Posterior vena cava (tissue), 2 donors: ENCODE measurements at regions not wholly inside any gene's neighbourhood (a gene's known extent, or its start where the extent isn't known, plus 50 kb on each side); places are given as distances from the start of the nearest gene placed in this dataset.
"Not testable (repeated sequence)": the region's sequence is repeated elsewhere in the genome, so short reads cannot be mapped to it uniquely, and the experiment has no call there.

Source experiments
- DNase-seq: peaks from one replicate; pipeline ENCODE4 v3.0.0-alpha.2; 2020; ENCODE audit warnings: low spot score
- intact Hi-C, 2 donors: fragments of 100-400 bp; cut with DNase I; formaldehyde crosslinking; loops; one replicate each; pipeline versions ENCODE4 v1.14.1 to v1.14.2; 2022 to 2023
- donor health status: DM: yes; HTN: yes; CAD: no.
- donor health status: DM: yes; HTN: yes; CAD: no.

GRCh38 chr16:88159897-88160335 is 208.7 kb downstream of the BANP start:
- intact Hi-C loops, result not testable (repeated sequence)
- DNase-seq, result peak; percentile 11

- peak; percentile 12 for DNase-seq
- intact Hi-C loops, result not testable (repeated sequence)
Measured at GRCh38 chr16:88161191-88161590, 210.0 kb downstream of the BANP start.

DNA sequence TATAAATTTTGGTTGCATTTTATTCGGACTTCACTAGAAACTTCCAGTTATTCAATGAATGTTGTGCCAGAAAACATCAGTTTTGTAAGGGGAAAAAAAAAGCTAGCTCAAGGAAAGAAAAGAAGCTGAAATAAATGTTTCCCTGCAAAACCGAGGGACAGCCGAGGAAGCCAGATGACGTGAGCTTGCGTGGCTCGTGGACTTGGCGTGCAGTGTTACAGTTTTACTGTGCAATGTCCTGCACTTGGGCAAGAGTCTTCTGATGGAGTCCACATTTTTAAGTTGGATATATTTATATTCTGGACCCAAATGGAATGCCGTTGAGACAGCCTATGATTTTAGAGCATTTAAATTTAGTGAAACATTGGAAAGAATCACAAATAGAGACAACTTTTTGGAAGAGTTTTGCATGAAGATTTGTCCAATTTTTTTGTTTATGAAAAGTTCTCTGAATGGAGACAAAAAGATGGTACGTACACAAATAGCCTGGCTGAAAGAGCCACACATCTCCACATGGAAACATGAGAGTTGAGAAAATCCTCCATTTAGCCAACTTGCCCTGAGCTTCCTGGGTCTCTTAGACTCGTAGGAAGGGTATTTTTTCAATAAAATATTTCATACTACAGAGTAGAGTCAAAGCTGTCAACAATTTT is 210.5 kb downstream of the BANP start:
- peak; percentile 83 for DNase-seq
- intact Hi-C loops, result not testable (repeated sequence)

GRCh38 chr16:88162778-88163177 is 211.5 kb downstream of the BANP start:
- intact Hi-C loops, result not testable (repeated sequence)
- peak; percentile 15 for DNase-seq

GRCh38 chr16:88164196-88165039 is 213.2 kb downstream of the BANP start:
- intact Hi-C loops, result not testable (repeated sequence)
- peak; percentile 23 for DNase-seq

DNA sequence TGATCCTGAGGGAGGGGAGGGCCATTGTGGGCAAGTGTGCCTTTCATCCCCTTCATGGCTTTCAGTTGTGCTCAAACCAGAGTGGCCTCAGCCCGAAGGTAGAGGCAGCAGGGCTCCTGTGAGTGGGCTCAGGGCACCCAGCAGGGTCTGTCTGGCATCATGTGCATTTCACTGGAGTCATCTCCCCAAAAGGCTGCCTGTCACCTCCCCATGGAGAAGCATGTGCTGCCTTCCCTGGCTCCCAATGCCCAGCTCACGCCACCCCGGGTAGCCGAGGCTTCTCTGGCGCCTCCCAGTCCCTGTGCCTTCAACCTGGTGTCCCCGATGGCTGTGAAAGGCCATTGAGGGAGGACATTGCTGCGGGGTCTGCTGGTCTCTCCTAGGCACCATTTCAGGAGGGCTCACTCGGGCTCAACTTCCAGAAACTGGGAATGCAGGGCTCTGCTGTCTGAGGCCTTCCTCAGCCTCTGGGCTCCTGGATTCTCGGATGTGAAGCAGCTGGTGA is 213.9 kb downstream of the BANP start:
- intact Hi-C loops, result not testable (repeated sequence)

DNA sequence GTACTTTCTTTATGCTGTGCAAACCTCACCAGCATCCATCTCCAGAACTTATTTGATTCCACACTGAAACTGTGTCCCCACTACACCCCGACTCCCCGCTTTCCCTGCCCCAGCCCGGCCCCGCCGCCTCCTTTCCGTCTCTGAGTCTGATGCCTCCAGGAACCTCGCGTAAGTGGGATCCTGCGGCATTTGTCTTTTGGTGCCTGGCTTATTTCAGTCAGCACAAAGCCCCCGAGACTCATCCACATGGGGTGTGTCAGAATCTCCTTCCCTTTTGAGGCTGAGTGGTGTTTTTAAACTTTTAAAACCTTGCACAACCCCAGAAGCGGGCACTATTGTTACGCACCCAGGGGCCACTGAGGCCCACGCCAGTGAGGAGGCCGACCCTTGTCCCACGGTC is 214.4 kb downstream of the BANP start:
- peak; percentile 73 for DNase-seq
- intact Hi-C loops, result not testable (repeated sequence)

More for the DNA sequence above, 213.9 kb downstream of the BANP start:
- peak; percentile 49 for DNase-seq

DNA sequence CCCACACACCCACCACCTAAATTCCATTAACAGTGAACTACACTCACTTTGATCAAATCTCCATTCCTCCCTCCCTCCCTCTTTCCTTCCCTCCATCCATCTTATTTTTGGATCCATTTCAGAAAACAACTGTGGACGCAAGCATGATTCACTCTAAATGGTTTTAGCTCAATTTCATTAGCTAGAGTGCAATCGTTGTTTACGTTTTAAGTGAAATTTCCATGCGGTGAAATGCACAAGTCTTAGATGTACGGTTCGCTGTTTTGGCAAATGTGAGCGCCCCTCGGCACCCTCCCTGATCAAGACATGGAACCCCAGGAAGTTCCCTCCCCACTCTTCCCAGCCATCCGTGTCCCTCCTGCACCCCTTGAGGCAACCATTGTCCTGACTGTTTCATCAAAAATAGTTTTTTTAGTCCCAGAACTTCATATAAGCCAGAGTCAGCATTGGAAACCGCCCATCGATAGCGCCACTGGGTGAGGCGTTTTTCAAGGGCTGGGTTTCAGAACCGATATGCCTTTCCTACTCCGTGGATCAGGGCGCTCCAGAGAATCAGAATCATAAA is 215.1 kb downstream of the BANP start:
- intact Hi-C loops, result not testable (repeated sequence)
- peak; percentile 57 for DNase-seq

GRCh38 chr16:88167798-88168556 is 214.8 kb upstream of the ZNF469 start:
- peak; percentile 64 for DNase-seq
- intact Hi-C loops, result not testable (repeated sequence)

DNA sequence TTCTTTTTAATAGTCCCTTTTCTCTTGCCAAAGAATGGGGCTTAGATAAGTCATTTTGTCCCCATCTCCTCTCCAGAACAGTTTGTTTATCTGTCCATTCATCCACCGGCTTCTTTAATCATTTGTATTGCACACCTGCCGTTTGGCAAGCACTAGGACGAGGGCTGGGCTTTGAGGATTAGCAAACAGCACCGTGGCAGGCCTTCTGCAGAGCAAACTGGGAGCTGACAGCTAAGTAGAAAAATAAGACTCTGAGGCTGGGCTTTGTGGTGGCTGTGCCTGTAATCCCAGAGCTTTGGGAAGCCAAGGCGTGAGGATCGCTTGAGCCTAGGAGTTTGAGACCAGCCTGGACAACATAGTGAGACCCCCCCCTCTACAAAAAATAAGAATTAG is 214.2 kb upstream of the ZNF469 start:
- intact Hi-C loops, result not testable (repeated sequence)
- peak; percentile 30 for DNase-seq

GRCh38 chr16:88169136-88169830 is 213.5 kb upstream of the ZNF469 start:
- peak; percentile 48 for DNase-seq
- intact Hi-C loops, result not testable (repeated sequence)

DNA sequence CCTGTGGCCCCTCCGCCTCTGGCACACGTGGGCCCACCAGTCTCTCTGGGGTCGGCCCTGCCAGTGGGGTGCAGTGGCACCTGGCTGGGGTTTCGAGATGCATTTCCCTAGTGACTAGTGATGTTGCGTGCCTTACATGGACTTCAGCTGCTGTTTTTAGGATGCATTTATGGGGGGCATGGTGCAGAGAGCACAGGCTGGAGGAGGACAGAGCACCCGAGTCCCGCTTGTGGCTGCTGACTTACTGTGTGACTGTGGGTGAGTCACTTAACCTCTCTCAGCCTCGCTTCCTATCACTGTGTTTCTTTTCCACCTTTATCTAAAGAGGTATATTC is 213.0 kb upstream of the ZNF469 start:
- DNase-seq, result peak; percentile 31

GRCh38 chr16:88170528-88170991 is 212.2 kb upstream of the ZNF469 start:
- peak; percentile 53 for DNase-seq
- intact Hi-C loops, result no loop called here

More for the DNA sequence above, 213.0 kb upstream of the ZNF469 start:
- intact Hi-C loops, result not testable (repeated sequence)

- DNase-seq, result peak; percentile 8
- intact Hi-C loops, result not testable (repeated sequence)
Measured at GRCh38 chr16:88171126-88171525, 211.6 kb upstream of the ZNF469 start.

DNA sequence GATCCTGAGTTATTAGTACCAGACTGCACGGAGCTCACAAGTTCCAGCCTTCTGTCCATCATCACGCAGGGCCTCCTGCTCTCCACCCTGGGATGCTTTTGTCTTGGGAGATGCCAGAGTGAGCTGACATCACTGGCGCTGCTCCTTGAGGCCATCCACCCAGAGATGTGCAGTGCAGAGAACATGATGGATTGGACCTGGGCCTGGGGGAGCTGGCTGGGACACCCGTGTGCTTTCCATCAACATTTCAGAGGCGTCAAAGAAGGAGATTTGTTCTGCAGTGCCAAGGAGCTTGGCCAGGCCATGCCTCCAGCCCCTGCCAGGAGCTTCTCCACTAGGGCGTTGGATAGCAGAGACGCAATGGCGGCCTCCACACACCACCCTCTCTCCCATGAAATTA is 206.6 kb upstream of the ZNF469 start:
- DNase-seq, intact Hi-C loops: not testable (repeated sequence)

- intact Hi-C loops, result not testable (repeated sequence)
- peak; percentile 54 for DNase-seq
Measured at GRCh38 chr16:88176591-88177180, 206.1 kb upstream of the ZNF469 start.

DNA sequence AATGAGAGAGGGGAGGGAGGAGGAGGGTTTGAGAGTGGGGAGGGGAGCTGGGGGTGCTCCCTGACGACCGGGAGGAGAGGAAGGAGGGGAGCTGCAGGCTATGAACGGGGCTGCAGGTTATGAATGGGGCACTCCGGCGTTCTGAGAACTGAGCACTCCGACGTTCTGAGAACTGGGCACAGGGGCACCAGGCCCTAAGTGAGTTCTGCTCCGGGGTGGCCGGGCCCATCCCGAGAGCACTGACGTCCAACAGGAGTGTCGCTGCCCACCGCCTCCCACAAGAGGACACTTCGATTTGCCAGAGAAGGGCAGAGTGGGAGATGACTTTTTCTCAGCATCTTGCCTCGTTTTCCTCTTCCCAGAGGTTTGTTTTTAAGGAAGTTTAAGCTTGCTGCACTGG is 204.5 kb upstream of the ZNF469 start:
- DNase-seq, result peak; percentile 66
- intact Hi-C loops, result not testable (repeated sequence)

DNA sequence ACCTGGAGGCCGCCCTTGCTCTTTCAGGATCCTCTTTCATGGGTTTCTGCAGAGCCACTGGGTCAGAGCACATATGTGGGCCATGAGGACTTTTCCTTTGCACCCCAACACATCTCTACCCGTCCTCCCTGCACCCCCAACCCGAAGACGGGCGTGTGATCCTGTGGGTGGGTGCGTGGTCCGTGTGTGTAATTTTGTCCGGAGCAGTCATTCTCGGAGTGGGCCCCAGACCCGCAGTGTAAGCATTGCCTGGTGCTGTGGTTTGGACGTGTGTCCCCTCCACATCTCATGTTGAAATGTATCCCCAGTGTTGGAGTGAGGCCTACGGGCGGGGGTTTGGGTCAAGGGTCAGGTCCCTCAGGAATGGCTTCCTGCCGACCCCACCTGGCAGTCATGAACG is 203.9 kb upstream of the ZNF469 start:
- peak; percentile 45 for DNase-seq
- intact Hi-C loops, result not testable (repeated sequence)
